Parathyroid adenoma (tissue), 2 donors: ENCODE measurements at regions not wholly inside any gene's neighbourhood (a gene's known extent, or its start where the extent isn't known, plus 50 kb on each side); places are given as distances from the start of the nearest gene placed in this dataset.

Experiments
- H2AFZ ChIP-seq: fragments of 300-600 bp; sonication (generic); one replicate; pipeline ENCODE4 v1.7.0; 2017; ENCODE audit warnings: antibody characterized with exemption, mild to moderate bottlenecking
- H3K27ac ChIP-seq: fragments of 300-600 bp; sonication (generic); one replicate; pipeline ENCODE4 v1.7.0; 2017
- H3K27me3 ChIP-seq: fragments of 300-600 bp; sonication (generic); one replicate; pipeline ENCODE4 v1.7.0; 2017; ENCODE audit warnings: low read length; ENCODE audit not compliant: control insufficient read depth, insufficient read depth
- H3K36me3 ChIP-seq: fragments of 300-600 bp; sonication (generic); one replicate; pipeline ENCODE4 v1.7.0; 2017; ENCODE audit warnings: low read length; ENCODE audit not compliant: control insufficient read depth, insufficient read depth
- H3K4me1 ChIP-seq: fragments of 300-600 bp; sonication (generic); one replicate; pipeline ENCODE4 v1.7.0; 2017; ENCODE audit warnings: control low read depth
- H3K4me2 ChIP-seq: fragments of 300-600 bp; sonication (generic); one replicate; pipeline ENCODE4 v1.7.0; 2017; ENCODE audit warnings: low read length
- H3K4me3 ChIP-seq: fragments of 300-600 bp; sonication (generic); one replicate; pipeline ENCODE4 v1.7.0; 2017; ENCODE audit warnings: low read depth, low read length
- H3K79me2 ChIP-seq: fragments of 300-600 bp; sonication (generic); one replicate; pipeline ENCODE4 v1.7.0; 2017; ENCODE audit warnings: control low read depth
- H3K9ac ChIP-seq: fragments of 300-600 bp; sonication (generic); one replicate; pipeline ENCODE4 v1.7.0; 2017; ENCODE audit warnings: mild to moderate bottlenecking
- H3K9me3 ChIP-seq: fragments of 300-600 bp; sonication (generic); one replicate; pipeline ENCODE4 v1.7.0; 2017; ENCODE audit warnings: low read length; ENCODE audit not compliant: control insufficient read depth
- CTCF ChIP-seq: fragments of 300-600 bp; sonication (generic); IDR thresholded peaks from one replicate; pipeline ENCODE4 v1.7.0; 2017; ENCODE audit warnings: antibody characterized with exemption, mild to moderate bottlenecking
- donor health status: primary hyperparathyroidism.

GRCh38 chr1:209529233-209529632 is 54.3 kb upstream of the CAMK1G start:
- H3K9ac ChIP-seq, result no peak overlapping the region
- no peaks in the 10 kb centered on the region for H3K79me2 ChIP-seq
- no peak overlapping the region for H3K27ac ChIP-seq

GRCh38 chr1:209531006-209531405 is 52.5 kb upstream of the CAMK1G start:
- Histone ChIP-seq H3K4me3 (no peak overlapping the region), H3K79me2 (no peaks in the 10 kb centered on the region), H3K4me1 (no peaks in the 10 kb centered on the region), H3K27ac (no peak overlapping the region), H3K36me3 (no peaks in the 10 kb centered on the region), H3K4me2 (no peak overlapping the region), H3K9ac (no peak overlapping the region), H3K9me3 (no peaks in the 10 kb centered on the region), H2AFZ (no peak overlapping the region), H3K27me3 (no peaks in the 10 kb centered on the region)
- no peak for TF ChIP-seq CTCF

More at GRCh38 chr1:209529233-209529632, 54.3 kb upstream of the CAMK1G start:
- Histone ChIP-seq H2AFZ (no peak overlapping the region), H3K4me1 (no peaks in the 10 kb centered on the region), H3K9me3 (no peaks in the 10 kb centered on the region), H3K4me3 (no peak overlapping the region), H3K36me3 (no peaks in the 10 kb centered on the region), H3K27me3 (no peaks in the 10 kb centered on the region), H3K4me2 (no peak overlapping the region)
- no peak for TF ChIP-seq CTCF

- TF ChIP-seq CTCF, result no peak
- no peaks in the 10 kb centered on the region for H3K27me3 ChIP-seq
- H3K9ac ChIP-seq, result no peak overlapping the region
- no peaks in the 10 kb centered on the region for H3K79me2 ChIP-seq
- no peaks in the 10 kb centered on the region for H3K36me3 ChIP-seq
- H2AFZ ChIP-seq, result no peak overlapping the region
- H3K4me3 ChIP-seq, result no peak overlapping the region
- H3K4me1 ChIP-seq, result no peaks in the 10 kb centered on the region
- H3K27ac ChIP-seq, result no peak overlapping the region
- H3K9me3 ChIP-seq, result no peaks in the 10 kb centered on the region
- no peak overlapping the region for H3K4me2 ChIP-seq
These were observed 52.0 kb upstream of the CAMK1G start for GRCh38 chr1:209531549-209531948.
